SIG-M5 treated with dmso at 0.1 percent for 504 hours (cell line): ENCODE measurements at regions not wholly inside any gene's neighbourhood (a gene's known extent, or its start where the extent isn't known, plus 50 kb on each side); places are given as distances from the start of the nearest gene placed in this dataset.
"Not testable (repeated sequence)": the region's sequence is repeated elsewhere in the genome, so short reads cannot be mapped to it uniquely, and the experiment has no call there.

Experiments used
- DNase-seq: peaks from one replicate; lab custom pipeline; 2025; ENCODE audit not compliant: unreplicated experiment; lab: John Stamatoyannopoulos, UW

- DNase-seq, result no peak
Measured at GRCh38 chr9:15113288-15113687, 193.7 kb downstream of the TTC39B start.

GRCh38 chr9:15111071-15111470 is 195.9 kb downstream of the TTC39B start:
- DNase-seq, result no peak

DNA sequence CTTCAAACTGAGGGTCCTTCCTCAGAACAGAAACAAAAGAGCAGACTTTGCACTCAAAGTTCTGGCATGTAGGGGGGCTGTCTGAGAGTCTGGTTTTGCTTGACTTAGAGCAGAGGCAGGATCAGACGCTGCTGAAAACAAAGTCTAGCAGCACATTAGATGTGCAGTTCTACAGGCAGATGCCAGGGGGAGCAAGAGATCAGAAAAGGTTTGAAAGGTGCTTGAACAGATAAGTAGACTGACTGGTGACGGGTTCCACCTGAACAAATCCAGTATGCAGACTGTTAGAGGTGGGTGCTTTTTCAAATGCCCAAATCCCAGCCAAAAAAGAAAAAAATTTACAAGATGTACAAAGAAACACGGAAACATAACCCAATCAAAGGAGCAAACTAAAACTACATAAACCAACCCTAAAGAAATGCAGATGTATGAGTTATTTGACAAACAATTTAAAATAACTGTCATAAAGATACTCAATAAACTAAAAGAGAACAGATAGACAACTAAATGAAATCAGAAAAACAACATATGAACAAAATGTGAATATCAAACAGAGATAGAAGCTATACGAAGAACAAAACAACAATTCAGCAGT is 194.7 kb upstream of the FREM1 start:
- DNase-seq, result peak; percentile 34

DNA sequence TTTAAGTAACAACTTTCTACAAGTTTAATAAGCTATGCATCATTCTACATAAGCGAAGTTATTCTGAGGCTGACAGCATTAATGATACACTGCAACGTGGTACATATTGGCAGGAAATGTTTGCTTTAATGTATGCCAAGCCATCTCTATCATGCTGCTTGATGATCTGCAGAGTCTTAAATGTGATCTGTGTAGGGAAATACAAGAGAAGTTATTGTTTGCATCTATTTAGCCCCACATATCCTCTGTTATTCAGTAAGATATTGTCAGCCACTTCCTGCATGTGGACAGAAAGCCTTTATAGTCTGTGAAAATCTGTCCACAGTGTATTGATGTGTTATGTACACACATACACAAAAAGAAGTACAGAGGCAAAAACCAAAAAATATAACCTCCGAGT is 193.1 kb upstream of the FREM1 start:
- DNase-seq, result no peak

DNA sequence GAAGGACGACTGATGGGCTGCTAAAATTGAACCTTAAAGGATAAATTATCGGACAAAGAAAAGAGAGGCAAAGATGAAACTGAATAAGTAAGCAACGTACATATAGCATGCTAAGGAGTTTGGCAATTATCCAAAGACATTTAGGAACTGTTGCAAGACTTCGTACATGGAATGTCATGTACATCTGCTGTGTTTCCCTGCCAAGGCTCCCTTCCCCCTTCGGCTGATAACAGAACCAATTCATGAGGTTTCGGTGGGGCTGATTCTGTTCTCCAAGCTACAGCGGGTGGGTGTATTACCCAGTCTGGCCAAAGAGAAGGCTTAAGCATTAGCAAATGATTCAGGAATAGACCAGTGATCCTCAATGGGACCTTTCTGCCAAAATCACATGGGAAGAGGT is 190.9 kb upstream of the FREM1 start:
- DNase-seq, result no peak

- DNase-seq, result no peak
Measured at GRCh38 chr9:15100571-15100970, 190.3 kb upstream of the FREM1 start.

GRCh38 chr9:15096972-15097371 is 186.7 kb upstream of the FREM1 start:
- no peak for DNase-seq

DNA sequence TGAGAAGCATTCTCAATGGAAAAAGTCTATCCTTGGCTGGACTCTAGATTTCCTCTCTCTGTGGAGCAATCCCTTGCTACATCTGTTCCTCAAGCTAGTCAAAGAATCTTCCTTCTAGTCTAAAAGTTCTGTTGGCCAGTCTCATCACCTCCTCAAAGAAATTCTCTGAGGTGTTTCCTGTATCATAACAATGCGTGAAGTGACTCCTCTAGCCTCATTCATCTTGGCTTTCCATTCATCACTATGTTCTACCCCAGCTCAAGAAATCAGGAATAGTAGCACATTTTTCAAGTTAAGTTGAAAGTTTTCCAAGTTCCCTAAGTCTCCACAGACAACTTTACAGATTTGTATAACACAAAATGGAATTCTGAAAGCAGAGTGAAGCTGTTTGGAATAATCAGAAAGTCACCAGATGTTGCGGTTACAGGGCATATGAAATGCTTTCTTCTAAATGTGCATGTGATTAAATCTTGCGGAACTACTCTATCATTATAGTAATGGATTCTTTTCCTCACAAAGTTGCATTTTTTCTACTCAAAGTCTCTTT is 176.6 kb upstream of the FREM1 start:
- no peak for DNase-seq

DNA sequence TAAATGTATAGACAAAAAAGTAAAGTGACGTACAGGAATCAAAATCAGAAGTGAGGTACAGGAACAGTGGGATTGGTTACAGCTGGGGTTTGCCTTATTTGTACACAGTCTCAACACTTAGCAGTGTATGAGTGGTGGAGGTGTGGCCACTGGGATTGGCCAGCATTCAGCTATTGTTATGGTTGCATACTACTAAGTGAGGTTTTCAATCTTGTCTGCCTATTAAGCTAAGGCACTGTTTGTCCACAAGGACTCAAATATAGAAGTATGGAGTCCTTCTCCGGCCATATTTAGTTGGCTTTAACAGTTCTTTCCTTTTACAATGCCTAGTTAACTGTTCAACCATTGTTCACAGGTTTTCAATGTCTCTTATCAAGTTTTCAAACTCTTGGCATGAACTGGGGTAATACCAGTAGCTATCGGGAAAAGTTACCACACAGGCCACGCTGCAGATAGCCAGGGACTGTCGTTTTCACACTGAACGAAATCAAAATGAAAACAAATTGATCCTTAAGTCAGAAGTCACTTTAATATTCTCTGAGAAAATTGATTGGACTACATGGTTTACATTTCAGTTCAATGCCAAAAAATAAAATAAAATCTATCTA is 176.0 kb upstream of the FREM1 start:
- DNase-seq, result no peak

DNA sequence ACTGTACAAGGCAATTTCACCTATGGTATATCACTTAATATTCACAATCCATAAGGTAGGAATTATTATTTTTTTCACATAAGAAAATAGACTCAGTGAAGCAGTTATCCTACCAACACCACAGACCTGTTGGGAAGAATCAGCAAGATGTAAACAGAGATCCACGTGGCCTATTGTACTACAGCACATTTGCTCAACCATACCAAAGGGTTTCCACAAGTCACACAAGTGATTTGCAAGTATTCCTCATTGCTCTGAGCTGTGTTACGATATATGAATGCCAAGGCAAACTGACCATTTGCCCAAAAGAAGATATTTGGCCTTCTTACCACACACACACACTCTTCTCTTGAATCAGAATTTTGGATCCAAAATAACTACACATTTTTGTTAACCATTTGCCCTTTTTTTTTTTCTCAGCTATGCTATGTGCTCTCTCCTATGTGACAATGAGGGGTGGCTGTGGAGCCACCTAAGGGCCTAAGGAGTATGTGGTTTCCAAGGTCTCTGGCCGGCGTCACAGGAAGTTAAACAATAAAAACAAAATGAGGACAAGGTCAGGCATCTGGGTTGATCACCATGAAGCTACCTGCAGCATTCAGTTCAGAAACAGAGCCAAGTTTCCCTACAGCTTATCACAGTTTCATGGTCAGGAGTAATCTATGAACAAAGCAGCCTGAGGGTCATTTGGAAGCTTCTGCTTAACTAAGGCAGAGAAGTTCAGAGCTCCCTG is 171.0 kb upstream of the FREM1 start:
- no peak for DNase-seq

DNA sequence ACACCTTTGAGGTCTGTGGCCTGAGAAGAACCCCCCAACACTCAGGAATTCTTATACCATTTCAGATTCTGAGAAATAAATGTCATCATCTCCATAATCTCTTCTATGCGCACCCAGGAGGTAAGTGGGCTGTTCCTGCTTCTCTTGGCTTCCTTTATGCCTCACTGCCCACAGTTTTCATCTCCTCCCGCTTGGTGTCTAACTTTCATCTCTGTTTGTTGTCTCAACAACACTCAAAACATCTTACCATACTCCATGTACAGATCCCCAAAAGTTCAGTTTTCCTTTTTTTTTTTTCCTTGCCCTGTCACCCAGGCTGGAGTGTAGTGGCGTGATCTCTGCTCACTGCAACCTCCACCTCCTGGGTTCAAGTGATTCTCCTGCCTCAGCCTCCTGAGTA is 170.2 kb upstream of the FREM1 start:
- no peak for DNase-seq

- no peak for DNase-seq
Measured at GRCh38 chr9:15079989-15080388, 169.8 kb upstream of the FREM1 start.

DNA sequence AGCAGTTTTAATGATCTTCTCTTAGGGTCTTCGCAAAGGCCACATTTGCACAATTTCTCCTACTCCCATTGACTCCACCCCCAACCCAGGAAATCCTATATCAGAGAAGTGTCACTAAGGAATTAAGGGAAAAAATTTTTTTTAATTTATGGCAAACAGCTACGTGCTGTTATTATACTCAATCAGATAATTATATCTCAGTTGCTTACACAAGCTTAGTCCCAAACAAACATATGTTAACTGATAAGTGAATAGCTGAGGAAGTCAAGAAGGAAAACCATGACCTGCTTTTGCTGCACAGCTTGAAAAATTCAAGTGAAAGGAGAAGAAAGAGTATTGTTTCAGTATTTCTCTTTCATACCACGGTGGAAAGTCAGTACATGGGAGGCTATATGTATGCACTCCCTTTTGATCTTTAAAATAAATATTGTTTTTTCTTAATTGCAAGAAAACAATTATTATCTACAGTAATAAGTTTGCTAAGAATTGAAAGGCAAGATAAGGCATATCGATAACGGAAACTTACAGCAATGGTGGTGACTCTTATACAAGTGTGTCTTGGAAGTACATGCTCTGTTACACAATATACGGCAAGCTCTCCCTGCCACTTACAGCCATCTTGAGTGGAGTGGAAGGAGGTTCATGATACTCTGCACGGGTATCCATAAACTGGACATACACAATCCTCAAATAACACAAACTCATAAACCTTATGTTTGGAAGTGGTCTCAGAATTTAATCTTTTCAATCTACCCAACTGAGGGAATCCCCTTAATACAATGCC is 167.9 kb upstream of the FREM1 start:
- no peak for DNase-seq

GRCh38 chr9:15073620-15074019 is 163.4 kb upstream of the FREM1 start:
- DNase-seq, result no peak

- DNase-seq, result no peak
Measured at GRCh38 chr9:15070716-15071115, 160.5 kb upstream of the FREM1 start.

DNA sequence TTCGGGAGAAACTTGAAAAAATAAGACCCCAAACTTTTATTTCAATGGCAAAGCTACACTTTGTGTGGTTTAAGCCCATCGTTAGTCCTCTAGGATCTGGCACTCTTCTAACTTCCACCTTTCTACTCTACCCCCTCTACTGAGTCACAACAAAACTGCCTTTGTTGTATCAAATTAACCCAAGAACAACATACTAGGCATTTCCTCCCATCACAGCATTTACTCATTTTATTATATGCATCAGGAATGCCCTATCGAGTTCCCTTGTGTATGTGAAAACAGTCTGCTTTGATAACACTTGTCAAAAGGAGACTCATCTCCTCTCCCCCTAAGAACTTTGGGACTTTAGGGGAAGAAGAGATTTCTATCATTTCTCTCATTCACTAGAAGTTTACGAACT is 158.9 kb upstream of the FREM1 start:
- DNase-seq, result no peak

- DNase-seq, result no peak
Measured at GRCh38 chr9:15068261-15068660, 158.0 kb upstream of the FREM1 start.

DNA sequence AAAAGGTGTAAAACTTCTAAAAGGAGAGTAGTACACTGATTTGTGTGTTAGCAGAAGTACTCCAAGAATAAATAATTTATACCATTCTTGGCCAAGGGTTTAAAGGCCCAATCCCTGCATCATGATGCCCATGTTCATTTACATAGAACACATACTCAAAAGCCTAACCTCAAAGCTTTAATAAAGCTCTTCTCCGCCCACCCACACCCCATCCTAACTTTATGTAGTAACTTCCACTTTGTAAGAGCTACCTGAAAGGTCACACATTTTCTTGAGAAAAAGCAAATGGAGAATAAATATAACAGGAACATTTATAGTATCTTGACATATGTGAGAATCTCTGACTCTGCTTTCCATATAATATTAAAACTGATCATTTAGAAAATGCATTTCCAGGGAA is 148.8 kb upstream of the FREM1 start:
- DNase-seq, result no peak

- no peak for DNase-seq
Measured at GRCh38 chr9:15058236-15058635, 148.0 kb upstream of the FREM1 start.

- not testable (repeated sequence) for DNase-seq
Measured at GRCh38 chr9:15055284-15055683, 145.1 kb upstream of the FREM1 start.

- no peak for DNase-seq
Measured at GRCh38 chr9:15048772-15049171, 138.5 kb upstream of the FREM1 start.
